Cardiac fibroblast (primary cell): ENCODE measurements at regions not wholly inside any gene's neighbourhood (a gene's known extent, or its start where the extent isn't known, plus 50 kb on each side); places are given as distances from the start of the nearest gene placed in this dataset.
A peak's percentile ranks its signal among the peaks of the same experiment; 100 is the strongest.
"Not testable (repeated sequence)": the region's sequence is repeated elsewhere in the genome, so short reads cannot be mapped to it uniquely, and the experiment has no call there.

Experiments used
- DNase-seq, 2 donors: peaks; one replicate each; pipeline versions ENCODE4 v3.0.0 to v3.0.0-alpha.2; 2010; ENCODE audit warnings: low read depth in 2 of 2
- H3K4me3 ChIP-seq, 2 donors: replicated peaks in 1 of 2; 1 replicate in 1 of 2; 2 replicates in 1 of 2; pipeline ENCODE4 v1.5.1; 2011; ENCODE audit warnings: low read depth in 2 of 2, low read length in 2 of 2, mild to moderate bottlenecking in 2 of 2, moderate library complexity in 1 of 2
- CTCF ChIP-seq: IDR thresholded peaks from one replicate; pipeline ENCODE4 v1.5.1; 2011; ENCODE audit warnings: low read depth, mild to moderate bottlenecking, low read length, inconsistent platforms

- no peak for DNase-seq
- no peak overlapping the region for H3K4me3 ChIP-seq
- TF ChIP-seq CTCF = no peak
Observed at GRCh38 chr1:88609051-88609450, 75.0 kb upstream of the PKN2 start.

GRCh38 chr1:88610687-88611086, 73.4 kb upstream of the PKN2 start:
- peak in 1 of 2 donors; percentile 31 for DNase-seq
- TF ChIP-seq CTCF = no peak
- no peak overlapping the region for H3K4me3 ChIP-seq

GRCh38 chr1:88612292-88612691, 71.8 kb upstream of the PKN2 start:
- no peak overlapping the region for H3K4me3 ChIP-seq
- TF ChIP-seq CTCF = no peak
- no peak for DNase-seq

GRCh38 chr1:88612773-88613172, 71.3 kb upstream of the PKN2 start:
- no peak for TF ChIP-seq CTCF
- no peak for DNase-seq
- no peak overlapping the region for H3K4me3 ChIP-seq

GRCh38 chr1:88618331-88618730, 65.7 kb upstream of the PKN2 start:
- TF ChIP-seq CTCF = no peak
- DNase-seq = no peak
- H3K4me3 ChIP-seq = no peak overlapping the region

GRCh38 chr1:88623101-88623500, 61.0 kb upstream of the PKN2 start:
- DNase-seq = peak in 1 of 2 donors; percentile 66
- not testable (repeated sequence) for H3K4me3 ChIP-seq
